H1 (cell line): ENCODE measurements at regions not wholly inside any gene's neighbourhood (a gene's known extent, or its start where the extent isn't known, plus 50 kb on each side); places are given as distances from the start of the nearest gene placed in this dataset.

Experiments used
- CTCF ChIA-PET: fragments of 300-600 bp; sonication (Branson Sonifier 250); formaldehyde crosslinking; loops from one replicate; lab custom pipeline; 2021; ENCODE audit not compliant: partially characterized antibody; lab: Charles Lee
- POLR2A ChIA-PET: fragments of 300-600 bp; sonication (Branson Sonifier 250); formaldehyde crosslinking; loops from one replicate; lab custom pipeline; 2021; ENCODE audit warnings: inconsistent platforms; ENCODE audit not compliant: partially characterized antibody; lab: Charles Lee
- DNase-seq, 2 experiments: peaks; one replicate each; pipeline versions ENCODE4 v3.0.0 to v3.0.0-alpha.2; 2010 to 2022; ENCODE audit warnings: low spot score in 2 of 2, low read depth in 1 of 2, mixed read lengths in 1 of 2
- FAIRE-seq: peaks from 2 replicates; lab custom pipeline; 2011; peaks lifted over from hg19 to GRCh38; lab: Jason Lieb, UNC
- H2AFZ ChIP-seq: 2 replicates; pipeline ENCODE4 v1.8.1; 2012; ENCODE audit warnings: low read length, inconsistent platforms
- H2AK5ac ChIP-seq: 2 replicates; pipeline ENCODE4 v1.6.1; 2013; ENCODE audit warnings: low read depth, low read length
- H2BK120ac ChIP-seq: replicated peaks from 2 replicates; pipeline ENCODE3; 2013; ENCODE audit warnings: low read depth, low read length, inconsistent platforms
- H2BK12ac ChIP-seq: 2 replicates; pipeline ENCODE4 v1.6.1; 2013; ENCODE audit warnings: low read depth, low read length
- H2BK15ac ChIP-seq: 2 replicates; pipeline ENCODE4 v1.6.1; 2013; ENCODE audit warnings: low read length
- H2BK20ac ChIP-seq: 2 replicates; pipeline ENCODE4 v1.6.1; 2013; ENCODE audit warnings: low read length
- H2BK5ac ChIP-seq: 2 replicates; pipeline ENCODE4 v1.6.1; 2013; ENCODE audit warnings: low read depth, low read length
- H3K14ac ChIP-seq: 2 replicates; pipeline ENCODE4 v1.6.1; 2013; ENCODE audit warnings: inconsistent platforms; ENCODE audit not compliant: insufficient read length
- H3K18ac ChIP-seq: 2 replicates; pipeline ENCODE4 v1.6.1; 2013; ENCODE audit warnings: low read length; ENCODE audit errors: extremely low read depth
- H3K23ac ChIP-seq: 2 replicates; pipeline ENCODE4 v1.6.1; 2013; ENCODE audit warnings: inconsistent platforms; ENCODE audit not compliant: insufficient read length
- H3K23me2 ChIP-seq: 2 replicates; pipeline ENCODE4 v1.6.1; 2013; ENCODE audit warnings: low read depth, low read length
- H3K27ac ChIP-seq: 2 replicates; pipeline ENCODE4 v1.6.1; 2011; ENCODE audit warnings: low read depth, low read length, inconsistent platforms
- H3K27me3 ChIP-seq, 4 experiments: replicated peaks in 1 of 4; 1 replicate in 1 of 4; 2 replicates in 3 of 4; pipeline versions ENCODE4 v1.6.1 to v1.8.1; 2011 to 2013; ENCODE audit warnings: low read length in 3 of 4, mild to moderate bottlenecking in 3 of 4, inconsistent platforms in 2 of 4, mixed read lengths in 2 of 4, moderate library complexity in 1 of 4; ENCODE audit not compliant: control insufficient read depth in 3 of 4, insufficient read depth in 3 of 4; ENCODE audit errors: extremely low read depth in 1 of 4
- H3K36me3 ChIP-seq, 4 experiments: 2 replicates each; pipeline versions ENCODE4 v1.6.1 to v1.8.1; 2011 to 2013; ENCODE audit warnings: mild to moderate bottlenecking in 4 of 4, low read length in 3 of 4, moderate library complexity in 2 of 4, control low read depth in 1 of 4, inconsistent platforms in 1 of 4; ENCODE audit not compliant: insufficient read depth in 4 of 4, control insufficient read depth in 2 of 4
- H3K4ac ChIP-seq: replicated peaks from 2 replicates; pipeline ENCODE3; 2013; ENCODE audit warnings: low read length, low read depth, mixed read lengths, inconsistent platforms; ENCODE audit not compliant: insufficient read length
- H3K4me1 ChIP-seq, 4 experiments: replicated peaks in 1 of 4; 1 replicate in 1 of 4; 2 replicates in 3 of 4; pipeline versions ENCODE4 v1.6.1 to v1.8.1; 2011 to 2013; ENCODE audit warnings: low read length in 3 of 4, inconsistent platforms in 2 of 4, mixed read lengths in 1 of 4; ENCODE audit not compliant: insufficient read depth in 4 of 4, control insufficient read depth in 3 of 4
- H3K4me2 ChIP-seq, 2 experiments: 2 replicates each; pipeline versions ENCODE4 v1.6.1 to v1.8.1; 2011 to 2013; ENCODE audit warnings: low read depth in 2 of 2, low read length in 2 of 2, control low read depth in 1 of 2, inconsistent platforms in 1 of 2, mild to moderate bottlenecking in 1 of 2; ENCODE audit not compliant: insufficient read depth in 1 of 2
- H3K4me3 ChIP-seq, 4 experiments: fragments of 200-600, 300-600 bp in 1 of 4; sonication (generic), shearing (Covaris generic), sonication (Bioruptor Twin) in 1 of 4; 2 replicates each; pipeline versions ENCODE4 v1.5.1 to v1.8.1; 2011 to 2016; ENCODE audit warnings: low read length in 4 of 4, low read depth in 3 of 4, control low read depth in 2 of 4, inconsistent platforms in 2 of 4, mild to moderate bottlenecking in 2 of 4, mixed read lengths in 1 of 4, moderate library complexity in 1 of 4; ENCODE audit not compliant: insufficient read depth in 2 of 4; ENCODE audit errors: extremely low read depth in 1 of 4
- H3K56ac ChIP-seq: replicated peaks from 2 replicates; pipeline ENCODE3; 2013; ENCODE audit warnings: low read depth, mild to moderate bottlenecking, mixed read lengths, low read length, inconsistent platforms; ENCODE audit not compliant: insufficient read length
- H3K79me1 ChIP-seq: 2 replicates; pipeline ENCODE4 v1.6.1; 2013; ENCODE audit warnings: low read depth, low read length, control low read depth
- H3K79me2 ChIP-seq, 2 experiments: 2 replicates each; pipeline versions ENCODE4 v1.6.1 to v1.8.1; 2012 to 2013; ENCODE audit warnings: low read length in 2 of 2, mild to moderate bottlenecking in 2 of 2, inconsistent platforms in 1 of 2; ENCODE audit not compliant: insufficient read depth in 2 of 2, control insufficient read depth in 1 of 2
- H3K9ac ChIP-seq, 4 experiments: replicated peaks in 1 of 4; 1 replicate in 1 of 4; 2 replicates in 3 of 4; pipeline versions ENCODE4 v1.6.1 to v1.8.1; 2011 to 2013; ENCODE audit warnings: low read depth in 3 of 4, low read length in 3 of 4, control low read depth in 2 of 4, mild to moderate bottlenecking in 2 of 4, moderate library complexity in 2 of 4, inconsistent platforms in 1 of 4; ENCODE audit errors: extremely low read depth in 1 of 4
- H3K9me3 ChIP-seq, 2 experiments: 2 replicates each; pipeline versions ENCODE4 v1.6.1 to v1.8.1; 2012 to 2013; ENCODE audit warnings: mild to moderate bottlenecking in 2 of 2, moderate library complexity in 2 of 2, control low read depth in 1 of 2, inconsistent platforms in 1 of 2, low read depth in 1 of 2, low read length in 1 of 2, mixed read lengths in 1 of 2; ENCODE audit not compliant: insufficient read depth in 2 of 2
- H4K20me1 ChIP-seq, 2 experiments: replicated peaks in 1 of 2; 2 replicates each; pipeline versions ENCODE3 to v1.8.1; 2011 to 2013; ENCODE audit warnings: inconsistent platforms in 2 of 2, low read length in 2 of 2, mild to moderate bottlenecking in 1 of 2; ENCODE audit not compliant: insufficient read depth in 2 of 2, control insufficient read depth in 1 of 2
- H4K5ac ChIP-seq: 2 replicates; pipeline ENCODE4 v1.6.1; 2013; ENCODE audit warnings: low read length, low read depth, mixed read lengths, inconsistent platforms; ENCODE audit not compliant: insufficient read length
- H4K8ac ChIP-seq: 2 replicates; pipeline ENCODE4 v1.8.0; 2013; ENCODE audit warnings: mild to moderate bottlenecking, moderate library complexity, low read length, inconsistent platforms; ENCODE audit not compliant: insufficient read depth; ENCODE audit errors: extremely low read depth
- H4K91ac ChIP-seq: replicated peaks from 2 replicates; pipeline ENCODE3; 2013; ENCODE audit warnings: low read length, mixed read lengths, inconsistent platforms; ENCODE audit not compliant: insufficient read length
- KDM4A ChIP-seq: IDR thresholded peaks from one replicate; pipeline ENCODE4 v1.7.1; 2012; ENCODE audit warnings: low read depth, mild to moderate bottlenecking, moderate library complexity, low read length, inconsistent platforms; ENCODE audit not compliant: severe bottlenecking
- RNF2 ChIP-seq: fragments of 200-900, 300-1000 bp; sonication (generic); IDR thresholded peaks from 2 replicates; pipeline ENCODE4 v1.7.1; 2016; ENCODE audit warnings: borderline replicate concordance, low read depth, mild to moderate bottlenecking, antibody characterized with exemption, low read length; ENCODE audit not compliant: poor library complexity, severe bottlenecking; ENCODE audit errors: missing control alignments
- WGBS, 2 experiments: shearing (Covaris generic) in 1 of 2; methylation state at CpG; one replicate each; pipeline versions ENCODE4 v1.1.6 to v1.1.7; 2013 to 2015; ENCODE audit warnings: low lambda C conversion rate in 2 of 2, mixed read lengths in 2 of 2, inconsistent platforms in 1 of 2, low coverage in 1 of 2, missing lambda C conversion rate in 1 of 2; ENCODE audit not compliant: insufficient replicate concordance in 2 of 2, insufficient coverage in 1 of 2, insufficient read length in 1 of 2; ENCODE audit errors: extremely low coverage in 1 of 2, missing lambda C conversion rate in 1 of 2; 5-methylcytosine and 5-hydroxymethylcytosine counted together

DNA sequence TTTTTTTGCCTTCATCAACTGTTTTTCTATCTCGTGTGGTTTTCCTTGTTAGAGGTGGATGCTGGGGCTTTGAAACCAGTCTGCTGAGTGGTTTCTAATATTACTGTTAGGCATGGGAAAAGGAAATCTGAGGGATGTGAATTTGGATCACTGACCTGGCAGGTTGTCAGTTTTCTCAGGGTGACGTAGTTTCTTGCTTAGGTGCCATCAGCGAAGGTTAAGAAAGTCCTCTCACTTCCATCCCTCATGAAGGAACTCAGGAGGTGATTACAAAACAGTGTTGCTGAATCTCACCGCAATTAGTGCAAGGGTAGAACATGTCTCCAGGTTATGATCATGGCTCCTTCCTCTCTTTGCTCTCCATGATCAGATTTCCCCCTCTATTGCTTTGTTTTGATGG, 135.9 kb downstream of the SOX4 start:
- no peak overlapping the region for H2BK120ac ChIP-seq
- no peak overlapping the region for H2BK15ac ChIP-seq
- no peak overlapping the region for H3K56ac ChIP-seq
- H3K14ac ChIP-seq: no peak overlapping the region
- H3K23ac ChIP-seq: no peak overlapping the region
- no peak overlapping the region for H4K5ac ChIP-seq
- peaks cover 6 to 13% of the 10 kb centered on the region in 2 experiments for H4K20me1 ChIP-seq
- H2BK5ac ChIP-seq: no peak overlapping the region; the same call in none of the 2 replicates
- H3K4ac ChIP-seq: no peak overlapping the region
- no peak overlapping the region for H2BK20ac ChIP-seq
- FAIRE-seq: no peak
- no peak overlapping the region for H2AFZ ChIP-seq
- no peaks in the 10 kb centered on the region for H3K23me2 ChIP-seq
- no peak overlapping the region for H4K8ac ChIP-seq
- 93% methylated on average over 4 of the region's 4 CpGs; no CpG with 5 or more reads in 1 of the 2 experiments for WGBS, 2 experiments
- ChIA-PET POLR2A (interaction anchor here (0.7 kb wide), 1 partner anchor 9 kb away, joined by 3 read pairs; no protein-coding TSS in a partner anchor), CTCF (no interaction called here)
- no peak for TF ChIP-seq RNF2
- TF ChIP-seq KDM4A: no peak
- H3K4me1 ChIP-seq: peaks cover 0 to 15% (median 6%) of the 10 kb centered on the region in 4 experiments; a peak in 6 of 7 replicates
- H3K9ac ChIP-seq: no peak overlapping the region; a peak in 1 of 7 replicates
- no peak overlapping the region for H3K4me3 ChIP-seq
- no peaks in the 10 kb centered on the region for H3K9me3 ChIP-seq
- no peak overlapping the region for H3K18ac ChIP-seq
- no peak overlapping the region for H3K4me2 ChIP-seq
- peak overlapping the region; percentile 87; the same call in 1 of the 2 replicates for H2AK5ac ChIP-seq
- peaks cover 31 to 97% of the 10 kb centered on the region in 2 experiments for H3K79me2 ChIP-seq
- peak in 1 of 2 experiments; percentile 35 for DNase-seq
- H4K91ac ChIP-seq: no peak overlapping the region
- H3K36me3 ChIP-seq: no peaks in the 10 kb centered on the region
- H2BK12ac ChIP-seq: no peak overlapping the region
- H3K27me3 ChIP-seq: no peaks in the 10 kb centered on the region
- peaks cover 4% of the 10 kb centered on the region for H3K79me1 ChIP-seq
- no peak overlapping the region for H3K27ac ChIP-seq
